HL-60 (cell line): ENCODE measurements at regions not wholly inside any gene's neighbourhood (a gene's known extent, or its start where the extent isn't known, plus 50 kb on each side); places are given as distances from the start of the nearest gene placed in this dataset.

Experiments used
- POLR2AphosphoS5 ChIP-seq: IDR thresholded peaks from 2 replicates; pipeline ENCODE4 v1.6.1; 2012; ENCODE audit warnings: low read depth
- SPI1 ChIP-seq: IDR thresholded peaks from 2 replicates; pipeline ENCODE4 v1.6.1; 2012; ENCODE audit warnings: low read depth, mild to moderate bottlenecking, borderline replicate concordance
- TF ChIP-seq, protein P1 (sequence below): IDR thresholded peaks from one replicate; pipeline ENCODE4 v1.5.1; 2011; ENCODE audit warnings: low read length, control low read depth, inconsistent platforms; ENCODE audit not compliant: insufficient read depth
- TF ChIP-seq, protein P2 (sequence below): IDR thresholded peaks from 2 replicates; pipeline ENCODE4 v1.6.1; 2012; ENCODE audit warnings: low read depth; ENCODE audit not compliant: insufficient replicate concordance

DNA sequence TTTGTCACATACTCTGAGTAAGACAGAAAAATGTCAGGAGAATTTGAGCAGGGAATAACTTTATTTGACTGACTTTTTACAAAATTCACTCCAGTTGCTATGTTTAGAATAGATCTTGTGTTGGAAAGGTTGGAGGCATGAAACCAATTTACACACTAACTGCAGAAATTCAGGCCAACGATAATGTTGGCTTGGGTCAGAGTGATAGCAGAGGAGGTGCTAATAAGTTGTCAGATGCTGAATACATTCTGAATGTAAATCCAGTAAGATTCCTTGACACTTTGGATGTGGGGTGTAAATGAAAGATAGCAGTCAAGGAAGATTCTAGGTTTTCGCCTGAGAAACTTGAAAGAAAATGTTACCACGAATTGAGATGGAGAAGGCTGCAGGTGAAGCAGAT lies 502.5 kb upstream of the GHITM start:
- TF ChIP-seq, protein P1, sequence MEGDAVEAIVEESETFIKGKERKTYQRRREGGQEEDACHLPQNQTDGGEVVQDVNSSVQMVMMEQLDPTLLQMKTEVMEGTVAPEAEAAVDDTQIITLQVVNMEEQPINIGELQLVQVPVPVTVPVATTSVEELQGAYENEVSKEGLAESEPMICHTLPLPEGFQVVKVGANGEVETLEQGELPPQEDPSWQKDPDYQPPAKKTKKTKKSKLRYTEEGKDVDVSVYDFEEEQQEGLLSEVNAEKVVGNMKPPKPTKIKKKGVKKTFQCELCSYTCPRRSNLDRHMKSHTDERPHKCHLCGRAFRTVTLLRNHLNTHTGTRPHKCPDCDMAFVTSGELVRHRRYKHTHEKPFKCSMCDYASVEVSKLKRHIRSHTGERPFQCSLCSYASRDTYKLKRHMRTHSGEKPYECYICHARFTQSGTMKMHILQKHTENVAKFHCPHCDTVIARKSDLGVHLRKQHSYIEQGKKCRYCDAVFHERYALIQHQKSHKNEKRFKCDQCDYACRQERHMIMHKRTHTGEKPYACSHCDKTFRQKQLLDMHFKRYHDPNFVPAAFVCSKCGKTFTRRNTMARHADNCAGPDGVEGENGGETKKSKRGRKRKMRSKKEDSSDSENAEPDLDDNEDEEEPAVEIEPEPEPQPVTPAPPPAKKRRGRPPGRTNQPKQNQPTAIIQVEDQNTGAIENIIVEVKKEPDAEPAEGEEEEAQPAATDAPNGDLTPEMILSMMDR: no peak
- TF ChIP-seq POLR2AphosphoS5 (no peak), SPI1 (no peak)
- TF ChIP-seq, protein P2, sequence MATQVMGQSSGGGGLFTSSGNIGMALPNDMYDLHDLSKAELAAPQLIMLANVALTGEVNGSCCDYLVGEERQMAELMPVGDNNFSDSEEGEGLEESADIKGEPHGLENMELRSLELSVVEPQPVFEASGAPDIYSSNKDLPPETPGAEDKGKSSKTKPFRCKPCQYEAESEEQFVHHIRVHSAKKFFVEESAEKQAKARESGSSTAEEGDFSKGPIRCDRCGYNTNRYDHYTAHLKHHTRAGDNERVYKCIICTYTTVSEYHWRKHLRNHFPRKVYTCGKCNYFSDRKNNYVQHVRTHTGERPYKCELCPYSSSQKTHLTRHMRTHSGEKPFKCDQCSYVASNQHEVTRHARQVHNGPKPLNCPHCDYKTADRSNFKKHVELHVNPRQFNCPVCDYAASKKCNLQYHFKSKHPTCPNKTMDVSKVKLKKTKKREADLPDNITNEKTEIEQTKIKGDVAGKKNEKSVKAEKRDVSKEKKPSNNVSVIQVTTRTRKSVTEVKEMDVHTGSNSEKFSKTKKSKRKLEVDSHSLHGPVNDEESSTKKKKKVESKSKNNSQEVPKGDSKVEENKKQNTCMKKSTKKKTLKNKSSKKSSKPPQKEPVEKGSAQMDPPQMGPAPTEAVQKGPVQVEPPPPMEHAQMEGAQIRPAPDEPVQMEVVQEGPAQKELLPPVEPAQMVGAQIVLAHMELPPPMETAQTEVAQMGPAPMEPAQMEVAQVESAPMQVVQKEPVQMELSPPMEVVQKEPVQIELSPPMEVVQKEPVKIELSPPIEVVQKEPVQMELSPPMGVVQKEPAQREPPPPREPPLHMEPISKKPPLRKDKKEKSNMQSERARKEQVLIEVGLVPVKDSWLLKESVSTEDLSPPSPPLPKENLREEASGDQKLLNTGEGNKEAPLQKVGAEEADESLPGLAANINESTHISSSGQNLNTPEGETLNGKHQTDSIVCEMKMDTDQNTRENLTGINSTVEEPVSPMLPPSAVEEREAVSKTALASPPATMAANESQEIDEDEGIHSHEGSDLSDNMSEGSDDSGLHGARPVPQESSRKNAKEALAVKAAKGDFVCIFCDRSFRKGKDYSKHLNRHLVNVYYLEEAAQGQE: no peak
